ENCODE measurements at regions not wholly inside any gene's neighbourhood (a gene's known extent, or its start where the extent isn't known, plus 50 kb on each side); places are given as distances from the start of the nearest gene placed in this dataset.

GRCh38 chr21:27596196-27596595 is 629.3 kb upstream of the ADAMTS5 start:
- TF ChIP-seq, protein P1, sequence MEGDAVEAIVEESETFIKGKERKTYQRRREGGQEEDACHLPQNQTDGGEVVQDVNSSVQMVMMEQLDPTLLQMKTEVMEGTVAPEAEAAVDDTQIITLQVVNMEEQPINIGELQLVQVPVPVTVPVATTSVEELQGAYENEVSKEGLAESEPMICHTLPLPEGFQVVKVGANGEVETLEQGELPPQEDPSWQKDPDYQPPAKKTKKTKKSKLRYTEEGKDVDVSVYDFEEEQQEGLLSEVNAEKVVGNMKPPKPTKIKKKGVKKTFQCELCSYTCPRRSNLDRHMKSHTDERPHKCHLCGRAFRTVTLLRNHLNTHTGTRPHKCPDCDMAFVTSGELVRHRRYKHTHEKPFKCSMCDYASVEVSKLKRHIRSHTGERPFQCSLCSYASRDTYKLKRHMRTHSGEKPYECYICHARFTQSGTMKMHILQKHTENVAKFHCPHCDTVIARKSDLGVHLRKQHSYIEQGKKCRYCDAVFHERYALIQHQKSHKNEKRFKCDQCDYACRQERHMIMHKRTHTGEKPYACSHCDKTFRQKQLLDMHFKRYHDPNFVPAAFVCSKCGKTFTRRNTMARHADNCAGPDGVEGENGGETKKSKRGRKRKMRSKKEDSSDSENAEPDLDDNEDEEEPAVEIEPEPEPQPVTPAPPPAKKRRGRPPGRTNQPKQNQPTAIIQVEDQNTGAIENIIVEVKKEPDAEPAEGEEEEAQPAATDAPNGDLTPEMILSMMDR (IDR thresholded peaks at IDR 0.05), result no peak
- TF ChIP-seq POLR2A (IDR thresholded peaks at IDR 0.05), result no peak
